ENCODE measurements at regions not wholly inside any gene's neighbourhood (a gene's known extent, or its start where the extent isn't known, plus 50 kb on each side); places are given as distances from the start of the nearest gene placed in this dataset.

DNA sequence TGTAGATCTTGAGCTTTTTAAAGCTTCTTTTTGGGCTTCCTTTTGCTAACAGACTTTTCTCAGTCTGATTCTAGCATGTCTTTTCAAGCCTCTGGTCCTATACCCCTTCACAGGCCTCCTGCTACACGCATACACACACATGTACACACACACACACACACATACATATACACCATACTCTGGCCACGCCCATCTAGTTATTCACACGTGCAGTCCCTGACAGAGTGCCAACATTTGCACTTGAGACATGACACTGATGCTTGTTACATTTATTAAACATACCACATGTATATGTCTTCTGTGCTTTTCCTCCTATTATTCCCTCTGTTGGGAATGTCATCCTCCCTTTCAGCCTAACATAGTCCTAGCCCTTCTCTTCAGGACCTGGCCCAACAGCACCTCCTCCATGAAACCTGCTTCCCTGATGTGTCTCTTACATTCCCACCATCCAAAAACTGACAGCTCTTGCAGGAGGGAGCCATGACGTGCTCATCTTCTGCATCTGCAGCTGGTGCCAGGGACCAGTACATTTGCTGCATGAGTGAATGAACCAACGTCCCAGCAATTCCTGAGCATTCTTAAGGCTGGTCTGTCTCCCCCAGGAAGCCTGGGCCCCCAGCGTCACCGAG lies 222.1 kb downstream of the ARHGAP12 start:
- DNase-seq (ENCODE audit: low spot score) (no peak), ATAC-seq (ENCODE audit: low FRiP score) (no peak)
- TF ChIP-seq, protein P1, sequence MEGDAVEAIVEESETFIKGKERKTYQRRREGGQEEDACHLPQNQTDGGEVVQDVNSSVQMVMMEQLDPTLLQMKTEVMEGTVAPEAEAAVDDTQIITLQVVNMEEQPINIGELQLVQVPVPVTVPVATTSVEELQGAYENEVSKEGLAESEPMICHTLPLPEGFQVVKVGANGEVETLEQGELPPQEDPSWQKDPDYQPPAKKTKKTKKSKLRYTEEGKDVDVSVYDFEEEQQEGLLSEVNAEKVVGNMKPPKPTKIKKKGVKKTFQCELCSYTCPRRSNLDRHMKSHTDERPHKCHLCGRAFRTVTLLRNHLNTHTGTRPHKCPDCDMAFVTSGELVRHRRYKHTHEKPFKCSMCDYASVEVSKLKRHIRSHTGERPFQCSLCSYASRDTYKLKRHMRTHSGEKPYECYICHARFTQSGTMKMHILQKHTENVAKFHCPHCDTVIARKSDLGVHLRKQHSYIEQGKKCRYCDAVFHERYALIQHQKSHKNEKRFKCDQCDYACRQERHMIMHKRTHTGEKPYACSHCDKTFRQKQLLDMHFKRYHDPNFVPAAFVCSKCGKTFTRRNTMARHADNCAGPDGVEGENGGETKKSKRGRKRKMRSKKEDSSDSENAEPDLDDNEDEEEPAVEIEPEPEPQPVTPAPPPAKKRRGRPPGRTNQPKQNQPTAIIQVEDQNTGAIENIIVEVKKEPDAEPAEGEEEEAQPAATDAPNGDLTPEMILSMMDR (IDR thresholded peaks at IDR 0.05): no peak

DNA sequence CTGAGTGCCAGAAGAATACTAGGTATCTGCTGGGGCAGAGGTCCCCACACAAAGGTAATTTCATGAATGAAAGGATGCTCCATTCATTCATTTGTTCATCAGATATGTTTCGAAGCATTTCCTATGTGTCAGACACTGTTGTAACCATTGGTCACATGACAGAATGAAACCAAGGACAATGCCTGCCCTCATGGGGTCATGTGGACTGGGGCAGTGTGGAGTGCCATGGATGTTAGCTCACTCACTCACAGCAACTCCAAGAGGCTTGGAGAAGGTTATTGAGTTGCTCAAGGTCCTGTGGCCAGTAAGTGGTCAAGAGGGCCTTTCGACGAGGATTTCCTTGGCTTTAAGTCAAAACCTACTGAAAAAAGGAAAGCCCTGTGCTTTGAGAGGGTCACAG lies 223.5 kb downstream of the ARHGAP12 start:
- ATAC-seq (ENCODE audit: low FRiP score) (no peak), DNase-seq (ENCODE audit: low spot score) (no peak)
- TF ChIP-seq, protein P1 (IDR thresholded peaks at IDR 0.05): no peak

DNA sequence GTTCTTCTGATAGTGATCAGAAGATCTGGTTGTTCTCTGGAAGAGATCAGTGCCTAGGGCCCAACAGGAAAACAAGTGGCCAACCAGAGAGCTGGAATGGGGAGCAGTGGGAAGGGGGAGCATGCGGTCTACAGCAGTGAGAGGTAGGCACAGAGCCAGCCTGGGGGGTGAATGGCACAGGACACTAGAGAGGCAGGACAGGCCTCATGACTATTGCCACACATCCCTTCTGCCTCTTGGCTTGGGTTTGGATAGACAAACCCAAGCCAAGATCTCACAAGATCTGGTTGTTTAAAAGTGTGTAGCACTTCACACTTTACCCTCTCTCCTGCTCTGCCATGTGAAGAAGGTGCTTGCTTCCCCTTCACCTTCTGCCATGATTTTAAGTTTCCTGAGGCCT lies 224.4 kb downstream of the ARHGAP12 start:
- no peak for DNase-seq (ENCODE audit: low spot score)
- ATAC-seq (ENCODE audit: low FRiP score): no peak
- TF ChIP-seq, protein P1 (IDR thresholded peaks at IDR 0.05): no peak

DNA sequence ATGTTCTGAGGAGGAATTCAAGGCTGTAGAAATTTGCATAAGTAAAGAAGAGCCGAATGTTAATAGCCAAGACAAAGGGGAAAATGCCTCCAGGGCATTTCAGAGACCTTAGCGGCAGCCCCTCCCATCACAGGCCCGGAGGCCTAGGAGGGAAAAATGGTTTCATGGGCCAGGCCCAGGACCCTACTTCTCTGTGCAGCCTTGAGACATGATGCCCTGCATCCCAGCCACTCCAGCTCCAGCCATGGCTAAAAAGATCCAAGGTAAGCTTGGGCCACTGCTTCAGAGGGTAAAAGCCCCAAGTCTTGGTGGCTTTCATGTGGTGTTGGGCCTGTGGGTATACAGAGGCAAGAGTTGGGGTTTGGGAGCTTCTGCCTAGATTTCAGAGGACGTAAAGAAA lies 225.7 kb downstream of the ARHGAP12 start:
- ATAC-seq (ENCODE audit: low FRiP score) (no peak), DNase-seq (ENCODE audit: low spot score) (no peak)
- TF ChIP-seq, protein P1 (IDR thresholded peaks at IDR 0.05): no peak

DNA sequence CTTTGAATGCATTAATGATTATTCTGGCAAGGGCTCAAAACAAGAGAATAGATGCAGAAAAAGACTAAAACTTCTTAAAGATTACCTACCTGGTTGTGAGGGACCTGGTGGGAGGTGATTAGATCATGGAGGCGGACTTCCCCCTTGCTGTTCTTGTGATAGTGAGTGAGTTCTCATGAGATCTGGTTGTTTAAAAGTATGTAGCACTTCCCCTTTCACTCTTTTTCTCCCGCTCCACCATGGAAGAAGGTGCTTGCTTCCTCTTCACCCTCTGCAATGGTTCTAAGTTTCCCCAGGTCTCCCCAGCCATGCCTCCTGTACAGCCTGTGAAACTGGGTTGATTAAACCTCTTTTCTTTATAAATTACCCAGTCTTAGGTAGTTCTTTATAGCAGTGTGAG lies 226.6 kb downstream of the ARHGAP12 start:
- no peak for ATAC-seq (ENCODE audit: low FRiP score)
- TF ChIP-seq, protein P1 (IDR thresholded peaks at IDR 0.05): no peak
- DNase-seq (ENCODE audit: low spot score): no peak

DNA sequence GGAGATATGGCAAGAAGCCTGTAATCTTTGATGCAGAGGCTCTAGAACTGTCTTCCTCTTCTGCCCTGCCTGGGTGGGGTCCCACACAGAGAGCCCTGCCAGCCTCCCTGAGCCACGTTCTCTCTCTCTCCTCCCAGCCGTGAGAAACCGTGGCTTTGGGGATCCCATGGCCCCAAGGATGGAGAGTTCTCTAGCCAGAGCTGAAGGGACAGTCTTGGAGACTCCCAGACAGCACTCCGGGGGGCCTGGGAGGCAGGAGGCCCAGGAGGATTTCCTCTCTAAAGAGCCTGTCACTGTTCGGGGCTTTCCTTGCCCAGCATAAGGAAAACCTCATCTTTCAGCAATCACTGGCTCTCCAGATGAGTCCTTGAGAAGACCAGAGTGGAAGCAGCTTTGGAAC lies 227.1 kb downstream of the ARHGAP12 start:
- DNase-seq (ENCODE audit: low spot score) (no peak), ATAC-seq (ENCODE audit: low FRiP score) (no peak)
- TF ChIP-seq, protein P1 (IDR thresholded peaks at IDR 0.05): no peak

DNA sequence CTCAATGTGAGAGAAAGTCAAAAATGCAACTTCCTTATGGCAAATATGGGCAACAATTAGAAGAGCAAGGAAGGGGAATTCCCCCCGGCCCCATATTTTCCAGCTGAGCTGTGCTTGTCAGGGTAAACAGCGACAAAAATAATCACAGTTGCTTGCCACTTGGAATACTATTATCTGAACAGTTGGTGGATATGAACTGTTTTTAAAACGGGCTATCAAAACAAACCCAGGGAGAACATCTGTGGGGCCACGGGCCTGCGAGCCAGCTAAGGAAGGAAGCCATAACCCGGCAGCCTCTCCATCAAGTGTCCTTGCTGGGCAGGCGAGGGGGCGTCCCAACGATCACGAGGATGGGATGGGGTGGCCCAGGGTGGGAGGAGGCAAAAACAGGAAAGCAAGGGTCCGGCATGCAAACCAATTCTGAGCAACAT lies 228.4 kb downstream of the ARHGAP12 start:
- TF ChIP-seq, protein P1 (IDR thresholded peaks at IDR 0.05): no peak
- no peak for ATAC-seq (ENCODE audit: low FRiP score)
- DNase-seq (ENCODE audit: low spot score): no peak

Data from omental fat pad (tissue), 3 donors.